A549 (cell line): ENCODE measurements at regions not wholly inside any gene's neighbourhood (a gene's known extent, or its start where the extent isn't known, plus 50 kb on each side); places are given as distances from the start of the nearest gene placed in this dataset.

ENCODE experiments used
- CHD2 ChIP-seq: fragments of 150-350 bp; IDR thresholded peaks from 2 replicates; pipeline ENCODE4 v1.6.1; 2014; ENCODE audit warnings: low read length; ENCODE audit not compliant: partially characterized antibody
- EHMT2 ChIP-seq: fragments of 200-600 bp; sonication (generic); IDR thresholded peaks from 2 replicates; pipeline ENCODE4 v1.6.1; 2016; ENCODE audit warnings: antibody characterized with exemption, low read depth, mild to moderate bottlenecking, moderate library complexity
- EP300 ChIP-seq, 2 experiments: fragments of >200 bp; sonication (Bioruptor Twin); formaldehyde crosslinking; IDR thresholded peaks; 2 replicates in 1 of 2; 3 replicates in 1 of 2; pipeline ENCODE4 v1.6.1; 2016 to 2017
- FOSB ChIP-seq: fragments of 250-450 bp; sonication (Bioruptor Pico); IDR thresholded peaks from 2 replicates; pipeline ENCODE4 v1.5.0; 2020; ENCODE audit warnings: mild to moderate bottlenecking, moderate library complexity
- KDM1A ChIP-seq: fragments of 200-600 bp; sonication (generic); IDR thresholded peaks from 2 replicates; pipeline ENCODE4 v1.6.1; 2016; ENCODE audit warnings: low read depth, mild to moderate bottlenecking
- PHF8 ChIP-seq: fragments of 200-600 bp; sonication (generic); IDR thresholded peaks from 2 replicates; pipeline ENCODE4 v1.6.1; 2016; ENCODE audit warnings: low read depth, mild to moderate bottlenecking, antibody characterized with exemption, moderate library complexity, borderline replicate concordance
- POLR2A ChIP-seq: IDR thresholded peaks from 2 replicates; pipeline ENCODE4 v1.6.1; 2012; ENCODE audit warnings: mild to moderate bottlenecking, low read length
- POLR2AphosphoS2 ChIP-seq: conservative IDR thresholded peaks from 2 replicates; pipeline ENCODE4 v1.6.1; 2012; ENCODE audit warnings: low read length, improper control_type of control experiment, inconsistent platforms
- RCOR1 ChIP-seq: fragments of 150-350 bp; IDR thresholded peaks from 2 replicates; pipeline ENCODE4 v1.6.1; 2014; ENCODE audit warnings: antibody characterized with exemption, low read length, low read depth
- SMC3 ChIP-seq: fragments of >200 bp; sonication (Bioruptor Twin); formaldehyde crosslinking; IDR thresholded peaks from 3 replicates; pipeline ENCODE4 v1.6.1; 2018; ENCODE audit warnings: inconsistent platforms
- ZSCAN20 ChIP-seq: fragments of 250-450 bp; sonication (Bioruptor Pico); IDR thresholded peaks from 2 replicates; pipeline ENCODE4 v1.8.0; 2022; ENCODE audit warnings: mild to moderate bottlenecking, moderate library complexity
- TF ChIP-seq, protein P1 (sequence below): IDR thresholded peaks from 2 replicates; pipeline ENCODE4 v1.6.1; 2012; ENCODE audit warnings: low read depth, borderline replicate concordance
- TF ChIP-seq, protein P2 (sequence below): fragments of >200 bp; sonication (Bioruptor Twin); formaldehyde crosslinking; IDR thresholded peaks from 3 replicates; pipeline ENCODE4 v1.5.1; 2016
- TF ChIP-seq, protein P3 (sequence below): fragments of 200-600 bp; sonication (generic); IDR thresholded peaks from 2 replicates; pipeline ENCODE4 v1.6.1; 2016; ENCODE audit warnings: antibody characterized with exemption, mild to moderate bottlenecking, moderate library complexity

DNA sequence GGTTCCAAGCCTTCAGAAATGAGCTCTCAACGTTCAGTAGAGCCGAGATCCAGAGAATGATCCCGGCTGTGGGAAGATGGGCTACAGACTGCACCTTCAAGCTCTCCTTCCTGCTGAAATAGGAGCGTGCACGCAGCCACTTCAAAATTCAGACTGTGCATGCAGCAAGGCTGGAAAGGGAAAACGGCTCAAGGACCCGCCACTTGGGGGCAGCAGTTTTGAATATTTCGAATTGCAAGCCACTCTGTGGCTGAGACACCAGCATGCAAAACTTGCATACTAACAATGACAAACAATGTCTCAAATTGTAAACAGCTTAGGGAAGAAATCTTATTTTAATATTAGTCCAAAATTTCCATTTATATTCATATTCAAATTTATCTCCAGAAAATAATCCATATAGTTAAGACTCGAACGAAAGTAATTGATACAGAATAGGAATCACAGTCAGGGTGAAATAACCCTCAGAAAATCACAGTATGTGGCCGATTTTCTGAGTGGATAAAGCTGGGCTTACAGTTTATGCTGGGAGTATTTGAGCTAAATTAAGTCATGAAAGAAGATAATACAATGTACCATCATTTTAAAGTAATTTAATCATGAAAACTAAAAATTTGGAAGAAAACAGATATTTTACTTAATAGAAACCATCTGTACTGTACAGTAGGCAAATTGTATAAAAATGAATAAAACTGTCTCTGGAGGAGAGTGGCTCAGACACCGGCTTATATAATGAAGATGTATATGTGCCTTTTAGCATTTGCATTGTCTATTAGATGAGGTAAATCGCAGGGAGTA is 137.9 kb upstream of the MKI67 start:
- TF ChIP-seq PHF8 (no peak), EP300 (IDR thresholded peaks at IDR 0.05) (no peak), RCOR1 (no peak), POLR2A (no peak), POLR2AphosphoS2 (no peak), CHD2 (no peak), SMC3 (peak; percentile 57), EHMT2 (no peak), KDM1A (no peak), FOSB (no peak), ZSCAN20 (no peak)
- TF ChIP-seq, protein P1, sequence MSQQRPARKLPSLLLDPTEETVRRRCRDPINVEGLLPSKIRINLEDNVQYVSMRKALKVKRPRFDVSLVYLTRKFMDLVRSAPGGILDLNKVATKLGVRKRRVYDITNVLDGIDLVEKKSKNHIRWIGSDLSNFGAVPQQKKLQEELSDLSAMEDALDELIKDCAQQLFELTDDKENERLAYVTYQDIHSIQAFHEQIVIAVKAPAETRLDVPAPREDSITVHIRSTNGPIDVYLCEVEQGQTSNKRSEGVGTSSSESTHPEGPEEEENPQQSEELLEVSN: no peak
- TF ChIP-seq, protein P2, sequence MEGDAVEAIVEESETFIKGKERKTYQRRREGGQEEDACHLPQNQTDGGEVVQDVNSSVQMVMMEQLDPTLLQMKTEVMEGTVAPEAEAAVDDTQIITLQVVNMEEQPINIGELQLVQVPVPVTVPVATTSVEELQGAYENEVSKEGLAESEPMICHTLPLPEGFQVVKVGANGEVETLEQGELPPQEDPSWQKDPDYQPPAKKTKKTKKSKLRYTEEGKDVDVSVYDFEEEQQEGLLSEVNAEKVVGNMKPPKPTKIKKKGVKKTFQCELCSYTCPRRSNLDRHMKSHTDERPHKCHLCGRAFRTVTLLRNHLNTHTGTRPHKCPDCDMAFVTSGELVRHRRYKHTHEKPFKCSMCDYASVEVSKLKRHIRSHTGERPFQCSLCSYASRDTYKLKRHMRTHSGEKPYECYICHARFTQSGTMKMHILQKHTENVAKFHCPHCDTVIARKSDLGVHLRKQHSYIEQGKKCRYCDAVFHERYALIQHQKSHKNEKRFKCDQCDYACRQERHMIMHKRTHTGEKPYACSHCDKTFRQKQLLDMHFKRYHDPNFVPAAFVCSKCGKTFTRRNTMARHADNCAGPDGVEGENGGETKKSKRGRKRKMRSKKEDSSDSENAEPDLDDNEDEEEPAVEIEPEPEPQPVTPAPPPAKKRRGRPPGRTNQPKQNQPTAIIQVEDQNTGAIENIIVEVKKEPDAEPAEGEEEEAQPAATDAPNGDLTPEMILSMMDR: peak; percentile 68
- TF ChIP-seq, protein P3, sequence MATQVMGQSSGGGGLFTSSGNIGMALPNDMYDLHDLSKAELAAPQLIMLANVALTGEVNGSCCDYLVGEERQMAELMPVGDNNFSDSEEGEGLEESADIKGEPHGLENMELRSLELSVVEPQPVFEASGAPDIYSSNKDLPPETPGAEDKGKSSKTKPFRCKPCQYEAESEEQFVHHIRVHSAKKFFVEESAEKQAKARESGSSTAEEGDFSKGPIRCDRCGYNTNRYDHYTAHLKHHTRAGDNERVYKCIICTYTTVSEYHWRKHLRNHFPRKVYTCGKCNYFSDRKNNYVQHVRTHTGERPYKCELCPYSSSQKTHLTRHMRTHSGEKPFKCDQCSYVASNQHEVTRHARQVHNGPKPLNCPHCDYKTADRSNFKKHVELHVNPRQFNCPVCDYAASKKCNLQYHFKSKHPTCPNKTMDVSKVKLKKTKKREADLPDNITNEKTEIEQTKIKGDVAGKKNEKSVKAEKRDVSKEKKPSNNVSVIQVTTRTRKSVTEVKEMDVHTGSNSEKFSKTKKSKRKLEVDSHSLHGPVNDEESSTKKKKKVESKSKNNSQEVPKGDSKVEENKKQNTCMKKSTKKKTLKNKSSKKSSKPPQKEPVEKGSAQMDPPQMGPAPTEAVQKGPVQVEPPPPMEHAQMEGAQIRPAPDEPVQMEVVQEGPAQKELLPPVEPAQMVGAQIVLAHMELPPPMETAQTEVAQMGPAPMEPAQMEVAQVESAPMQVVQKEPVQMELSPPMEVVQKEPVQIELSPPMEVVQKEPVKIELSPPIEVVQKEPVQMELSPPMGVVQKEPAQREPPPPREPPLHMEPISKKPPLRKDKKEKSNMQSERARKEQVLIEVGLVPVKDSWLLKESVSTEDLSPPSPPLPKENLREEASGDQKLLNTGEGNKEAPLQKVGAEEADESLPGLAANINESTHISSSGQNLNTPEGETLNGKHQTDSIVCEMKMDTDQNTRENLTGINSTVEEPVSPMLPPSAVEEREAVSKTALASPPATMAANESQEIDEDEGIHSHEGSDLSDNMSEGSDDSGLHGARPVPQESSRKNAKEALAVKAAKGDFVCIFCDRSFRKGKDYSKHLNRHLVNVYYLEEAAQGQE: no peak
